GM21528 (cell line): ENCODE measurements at regions not wholly inside any gene's neighbourhood (a gene's known extent, or its start where the extent isn't known, plus 50 kb on each side); places are given as distances from the start of the nearest gene placed in this dataset.
"Not testable (repeated sequence)": the region's sequence is repeated elsewhere in the genome, so short reads cannot be mapped to it uniquely, and the experiment has no call there.

Experiments
- ATAC-seq: cut with Tn5 transposase; IDR thresholded peaks from one replicate; pipeline ENCODE4 v1.9.1; 2021; ENCODE audit warnings: mild to moderate bottlenecking, moderate library complexity; ENCODE audit not compliant: unreplicated experiment, low FRiP score

- ATAC-seq: not testable (repeated sequence)
Measured at GRCh38 chr1:143786381-143786780, 185.4 kb downstream of the FAM72C start.

- ATAC-seq: not testable (repeated sequence)
Measured at GRCh38 chr1:143785883-143786282, 185.9 kb downstream of the FAM72C start.

- ATAC-seq: not testable (repeated sequence)
Measured at GRCh38 chr1:143784239-143784882, 187.4 kb downstream of the FAM72C start.

- ATAC-seq: not testable (repeated sequence)
Measured at GRCh38 chr1:143778178-143778577, 193.6 kb downstream of the FAM72C start.

GRCh38 chr1:143764831-143765230 lies 207.0 kb downstream of the FAM72C start:
- ATAC-seq: not testable (repeated sequence)

- not testable (repeated sequence) for ATAC-seq
Measured at GRCh38 chr1:143760366-143760765, 211.4 kb downstream of the FAM72C start.

GRCh38 chr1:143755961-143756360 lies 215.8 kb downstream of the FAM72C start:
- not testable (repeated sequence) for ATAC-seq

GRCh38 chr1:143748906-143749305 lies 222.9 kb downstream of the FAM72C start:
- no peak for ATAC-seq

- no peak for ATAC-seq
Measured at GRCh38 chr1:143736562-143736961, 235.2 kb downstream of the FAM72C start.

GRCh38 chr1:143735764-143736461 lies 235.9 kb downstream of the FAM72C start:
- no peak for ATAC-seq

- ATAC-seq: not testable (repeated sequence)
Measured at GRCh38 chr1:143734261-143734660, 237.5 kb downstream of the FAM72C start.

- not testable (repeated sequence) for ATAC-seq
Measured at GRCh38 chr1:143730890-143731289, 240.9 kb downstream of the FAM72C start.

GRCh38 chr1:143729449-143730111 lies 242.2 kb downstream of the FAM72C start:
- ATAC-seq: peak; percentile 78

GRCh38 chr1:143728802-143729448 lies 242.9 kb downstream of the FAM72C start:
- ATAC-seq: peak; percentile 99

- ATAC-seq: no peak
Measured at GRCh38 chr1:143727263-143727662, 244.5 kb downstream of the FAM72C start.

GRCh38 chr1:143721024-143721373 lies 250.8 kb downstream of the FAM72C start:
- ATAC-seq: no peak

- no peak for ATAC-seq
Measured at GRCh38 chr1:143720087-143721023, 251.4 kb downstream of the FAM72C start.

GRCh38 chr1:143718524-143718923 lies 253.3 kb downstream of the FAM72C start:
- ATAC-seq: no peak

- ATAC-seq: no peak
Measured at GRCh38 chr1:143718021-143718420, 253.8 kb downstream of the FAM72C start.

GRCh38 chr1:143717434-143717833 lies 254.4 kb downstream of the FAM72C start:
- no peak for ATAC-seq
